Astrocyte (in vitro differentiated cells and primary cell): ENCODE measurements at regions not wholly inside any gene's neighbourhood (a gene's known extent, or its start where the extent isn't known, plus 50 kb on each side); places are given as distances from the start of the nearest gene placed in this dataset.

Experiments used
- EZH2 ChIP-seq: IDR thresholded peaks from 2 replicates; pipeline ENCODE4 v1.6.1; 2012; ENCODE audit warnings: mild to moderate bottlenecking, low read length, inconsistent platforms; ENCODE audit not compliant: insufficient read depth
- TF ChIP-seq, protein P1 (sequence below): IDR thresholded peaks from 2 replicates; pipeline ENCODE4 v1.5.1; 2011; ENCODE audit warnings: low read depth, mild to moderate bottlenecking, inconsistent platforms, low read length, moderate library complexity; ENCODE audit not compliant: insufficient read depth

- TF ChIP-seq, protein P1, sequence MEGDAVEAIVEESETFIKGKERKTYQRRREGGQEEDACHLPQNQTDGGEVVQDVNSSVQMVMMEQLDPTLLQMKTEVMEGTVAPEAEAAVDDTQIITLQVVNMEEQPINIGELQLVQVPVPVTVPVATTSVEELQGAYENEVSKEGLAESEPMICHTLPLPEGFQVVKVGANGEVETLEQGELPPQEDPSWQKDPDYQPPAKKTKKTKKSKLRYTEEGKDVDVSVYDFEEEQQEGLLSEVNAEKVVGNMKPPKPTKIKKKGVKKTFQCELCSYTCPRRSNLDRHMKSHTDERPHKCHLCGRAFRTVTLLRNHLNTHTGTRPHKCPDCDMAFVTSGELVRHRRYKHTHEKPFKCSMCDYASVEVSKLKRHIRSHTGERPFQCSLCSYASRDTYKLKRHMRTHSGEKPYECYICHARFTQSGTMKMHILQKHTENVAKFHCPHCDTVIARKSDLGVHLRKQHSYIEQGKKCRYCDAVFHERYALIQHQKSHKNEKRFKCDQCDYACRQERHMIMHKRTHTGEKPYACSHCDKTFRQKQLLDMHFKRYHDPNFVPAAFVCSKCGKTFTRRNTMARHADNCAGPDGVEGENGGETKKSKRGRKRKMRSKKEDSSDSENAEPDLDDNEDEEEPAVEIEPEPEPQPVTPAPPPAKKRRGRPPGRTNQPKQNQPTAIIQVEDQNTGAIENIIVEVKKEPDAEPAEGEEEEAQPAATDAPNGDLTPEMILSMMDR = no peak
- no peak for TF ChIP-seq EZH2
Observed at GRCh38 chr5:27308153-27308552, 269.8 kb upstream of the CDH9 start.
